Astrocyte (in vitro differentiated cells and primary cell): ENCODE measurements at regions not wholly inside any gene's neighbourhood (a gene's known extent, or its start where the extent isn't known, plus 50 kb on each side); places are given as distances from the start of the nearest gene placed in this dataset.

Experiments used
- DNase-seq: peaks from one replicate; pipeline ENCODE4 v3.0.0-alpha.2; 2010; ENCODE audit warnings: low read depth
- FAIRE-seq: peaks from 2 replicates; lab custom pipeline; 2011; peaks lifted over from hg19 to GRCh38; lab: Jason Lieb, UNC
- H2AFZ ChIP-seq: 2 replicates; pipeline ENCODE4 v1.6.0; 2012; ENCODE audit warnings: low read depth, low read length, inconsistent platforms
- H3K27ac ChIP-seq: 2 replicates; pipeline ENCODE4 v1.5.1; 2011; ENCODE audit warnings: low read depth, low read length, inconsistent platforms
- H3K27me3 ChIP-seq: 2 replicates; pipeline ENCODE4 v1.6.0; 2011; ENCODE audit warnings: low read length, inconsistent platforms; ENCODE audit not compliant: insufficient read depth
- H3K36me3 ChIP-seq: 2 replicates; pipeline ENCODE4 v1.5.1; 2011; ENCODE audit warnings: low read length, inconsistent platforms; ENCODE audit not compliant: insufficient read depth
- H3K4me1 ChIP-seq: 2 replicates; pipeline ENCODE4 v1.5.1; 2011; ENCODE audit warnings: low read length, inconsistent platforms; ENCODE audit not compliant: insufficient read depth
- H3K4me2 ChIP-seq: 2 replicates; pipeline ENCODE4 v1.6.0; 2012; ENCODE audit warnings: low read length, inconsistent platforms
- H3K4me3 ChIP-seq: 2 replicates; pipeline ENCODE4 v1.5.1; 2011; ENCODE audit warnings: low read depth, mild to moderate bottlenecking, low read length, inconsistent platforms; ENCODE audit not compliant: insufficient read depth
- H3K79me2 ChIP-seq: 2 replicates; pipeline ENCODE4 v1.6.0; 2012; ENCODE audit warnings: mild to moderate bottlenecking, low read length, inconsistent platforms; ENCODE audit not compliant: insufficient read depth
- H3K9ac ChIP-seq: 2 replicates; pipeline ENCODE4 v1.6.0; 2012; ENCODE audit warnings: mild to moderate bottlenecking, low read length, inconsistent platforms
- H3K9me3 ChIP-seq: 2 replicates; pipeline ENCODE4 v1.5.1; 2012; ENCODE audit warnings: low read depth, mild to moderate bottlenecking, low read length, inconsistent platforms; ENCODE audit not compliant: insufficient read depth
- H4K20me1 ChIP-seq: 2 replicates; pipeline ENCODE4 v1.6.0; 2012; ENCODE audit warnings: low read length, inconsistent platforms; ENCODE audit not compliant: insufficient read depth
- H3K27ac Mint-ChIP-seq: one replicate; pipeline ENCODE4 v1.8.0; 2021; ENCODE audit warnings: mild to moderate bottlenecking, mixed read lengths; ENCODE audit not compliant: unreplicated experiment
- H3K27me3 Mint-ChIP-seq: one replicate; pipeline ENCODE4 v1.8.0; 2021; ENCODE audit warnings: low read depth, mixed read lengths; ENCODE audit not compliant: unreplicated experiment
- H3K36me3 Mint-ChIP-seq: one replicate; pipeline ENCODE4 v1.8.0; 2021; ENCODE audit warnings: low read depth, mixed read lengths; ENCODE audit not compliant: unreplicated experiment
- H3K4me1 Mint-ChIP-seq: one replicate; pipeline ENCODE4 v1.8.0; 2021; ENCODE audit warnings: low read depth, mixed read lengths; ENCODE audit not compliant: unreplicated experiment
- H3K4me3 Mint-ChIP-seq: one replicate; pipeline ENCODE4 v1.8.0; 2021; ENCODE audit warnings: mild to moderate bottlenecking, moderate library complexity, mixed read lengths; ENCODE audit not compliant: unreplicated experiment
- H3K9me3 Mint-ChIP-seq: one replicate; pipeline ENCODE4 v1.8.0; 2021; ENCODE audit warnings: mild to moderate bottlenecking, mixed read lengths; ENCODE audit not compliant: unreplicated experiment
- CTCF ChIP-seq: IDR thresholded peaks from 2 replicates; pipeline ENCODE4 v1.5.1; 2011; ENCODE audit warnings: low read depth, mild to moderate bottlenecking, inconsistent platforms, low read length, moderate library complexity; ENCODE audit not compliant: insufficient read depth
- EZH2 ChIP-seq: IDR thresholded peaks from 2 replicates; pipeline ENCODE4 v1.6.1; 2012; ENCODE audit warnings: mild to moderate bottlenecking, low read length, inconsistent platforms; ENCODE audit not compliant: insufficient read depth

GRCh38 chr12:60335745-60336144 lies 739.9 kb downstream of the SLC16A7 start:
- Mint-ChIP-seq H3K4me3 (no peak overlapping the region), H3K9me3 (no peaks in the 10 kb centered on the region), H3K27me3 (no peaks in the 10 kb centered on the region), H3K4me1 (peaks cover 9% of the 10 kb centered on the region), H3K27ac (peak overlapping the region; percentile 70), H3K36me3 (no peaks in the 10 kb centered on the region)
- H2AFZ ChIP-seq: no peak overlapping the region
- H3K4me1 ChIP-seq: no peaks in the 10 kb centered on the region
- H3K9me3 ChIP-seq: no peaks in the 10 kb centered on the region
- no peak for TF ChIP-seq EZH2
- no peak for TF ChIP-seq CTCF
- no peaks in the 10 kb centered on the region for H3K27me3 ChIP-seq
- no peaks in the 10 kb centered on the region for H3K36me3 ChIP-seq
- no peak overlapping the region for H3K27ac ChIP-seq
- H3K4me2 ChIP-seq: no peak overlapping the region
- H3K79me2 ChIP-seq: no peaks in the 10 kb centered on the region
- peak; percentile 65 for FAIRE-seq
- no peak overlapping the region for H3K4me3 ChIP-seq
- no peak overlapping the region for H3K9ac ChIP-seq
- DNase-seq: peak; percentile 68
- no peaks in the 10 kb centered on the region for H4K20me1 ChIP-seq

GRCh38 chr12:60337839-60338549 lies 742.2 kb downstream of the SLC16A7 start:
- no peaks in the 10 kb centered on the region for H3K9me3 ChIP-seq
- Mint-ChIP-seq H3K9me3 (no peaks in the 10 kb centered on the region), H3K36me3 (no peaks in the 10 kb centered on the region), H3K27ac (no peak overlapping the region), H3K27me3 (no peaks in the 10 kb centered on the region), H3K4me1 (peaks cover 9% of the 10 kb centered on the region), H3K4me3 (no peak overlapping the region)
- H4K20me1 ChIP-seq: no peaks in the 10 kb centered on the region
- H3K4me2 ChIP-seq: no peak overlapping the region
- DNase-seq (no peak), FAIRE-seq (no peak)
- H3K27ac ChIP-seq: no peak overlapping the region
- H3K4me1 ChIP-seq: no peaks in the 10 kb centered on the region
- no peaks in the 10 kb centered on the region for H3K27me3 ChIP-seq
- no peak overlapping the region for H3K9ac ChIP-seq
- TF ChIP-seq EZH2 (no peak), CTCF (no peak)
- no peaks in the 10 kb centered on the region for H3K36me3 ChIP-seq
- no peak overlapping the region for H2AFZ ChIP-seq
- no peaks in the 10 kb centered on the region for H3K79me2 ChIP-seq
- H3K4me3 ChIP-seq: no peak overlapping the region

GRCh38 chr12:60345442-60345841 lies 749.6 kb downstream of the SLC16A7 start:
- H3K4me1 Mint-ChIP-seq: peaks cover 2% of the 10 kb centered on the region
- no peak for FAIRE-seq
- H3K79me2 ChIP-seq: no peaks in the 10 kb centered on the region
- no peaks in the 10 kb centered on the region for H3K9me3 Mint-ChIP-seq
- no peaks in the 10 kb centered on the region for H4K20me1 ChIP-seq
- H3K9me3 ChIP-seq: no peaks in the 10 kb centered on the region
- DNase-seq: no peak
- no peaks in the 10 kb centered on the region for H3K36me3 Mint-ChIP-seq
- H3K4me3 Mint-ChIP-seq: no peak overlapping the region
- H3K27ac ChIP-seq: no peak overlapping the region
- no peak overlapping the region for H3K4me3 ChIP-seq
- no peaks in the 10 kb centered on the region for H3K27me3 Mint-ChIP-seq
- H3K27me3 ChIP-seq: no peaks in the 10 kb centered on the region
- no peaks in the 10 kb centered on the region for H3K36me3 ChIP-seq
- H3K9ac ChIP-seq: no peak overlapping the region
- no peak overlapping the region for H3K27ac Mint-ChIP-seq
- H2AFZ ChIP-seq: no peak overlapping the region
- no peak overlapping the region for H3K4me2 ChIP-seq
- TF ChIP-seq CTCF: no peak
- no peak for TF ChIP-seq EZH2
- no peaks in the 10 kb centered on the region for H3K4me1 ChIP-seq
